ENCODE measurements at regions not wholly inside any gene's neighbourhood (a gene's known extent, or its start where the extent isn't known, plus 50 kb on each side); places are given as distances from the start of the nearest gene placed in this dataset.

DNA sequence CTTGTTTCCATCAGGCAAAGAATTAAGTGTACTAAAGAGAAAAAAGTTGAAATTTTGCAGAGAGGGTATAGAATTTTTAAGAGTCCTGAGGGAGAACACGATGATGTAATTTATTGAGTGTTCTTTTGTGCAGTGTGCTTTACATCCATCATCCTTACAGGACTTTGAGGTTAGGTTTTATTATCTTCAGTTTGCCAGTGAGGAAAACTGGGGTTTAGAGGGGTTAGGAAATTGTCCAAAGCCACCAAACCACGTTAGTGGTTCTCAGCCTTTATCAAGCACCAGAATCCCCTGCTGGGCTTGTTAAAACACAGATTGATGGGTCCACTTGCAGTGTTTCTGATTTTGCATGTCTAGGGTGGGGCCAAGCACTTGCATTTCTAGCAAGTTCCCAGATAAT lies 277.5 kb downstream of the KCNS3 start:
- TF ChIP-seq, protein P1, sequence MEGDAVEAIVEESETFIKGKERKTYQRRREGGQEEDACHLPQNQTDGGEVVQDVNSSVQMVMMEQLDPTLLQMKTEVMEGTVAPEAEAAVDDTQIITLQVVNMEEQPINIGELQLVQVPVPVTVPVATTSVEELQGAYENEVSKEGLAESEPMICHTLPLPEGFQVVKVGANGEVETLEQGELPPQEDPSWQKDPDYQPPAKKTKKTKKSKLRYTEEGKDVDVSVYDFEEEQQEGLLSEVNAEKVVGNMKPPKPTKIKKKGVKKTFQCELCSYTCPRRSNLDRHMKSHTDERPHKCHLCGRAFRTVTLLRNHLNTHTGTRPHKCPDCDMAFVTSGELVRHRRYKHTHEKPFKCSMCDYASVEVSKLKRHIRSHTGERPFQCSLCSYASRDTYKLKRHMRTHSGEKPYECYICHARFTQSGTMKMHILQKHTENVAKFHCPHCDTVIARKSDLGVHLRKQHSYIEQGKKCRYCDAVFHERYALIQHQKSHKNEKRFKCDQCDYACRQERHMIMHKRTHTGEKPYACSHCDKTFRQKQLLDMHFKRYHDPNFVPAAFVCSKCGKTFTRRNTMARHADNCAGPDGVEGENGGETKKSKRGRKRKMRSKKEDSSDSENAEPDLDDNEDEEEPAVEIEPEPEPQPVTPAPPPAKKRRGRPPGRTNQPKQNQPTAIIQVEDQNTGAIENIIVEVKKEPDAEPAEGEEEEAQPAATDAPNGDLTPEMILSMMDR (conservative IDR thresholded peaks at IDR 0.05) = no peak
- TF ChIP-seq EZH2 (IDR thresholded peaks at IDR 0.05; ENCODE audit: low read depth) = no peak

Measured in PC-9 (cell line).